GM12878 (cell line): ENCODE measurements at regions not wholly inside any gene's neighbourhood (a gene's known extent, or its start where the extent isn't known, plus 50 kb on each side); places are given as distances from the start of the nearest gene placed in this dataset.

ENCODE experiments used
- CHD4 ChIP-seq: fragments of 200-600 bp; sonication (generic); IDR thresholded peaks from 2 replicates; pipeline ENCODE4 v1.6.1; 2016; ENCODE audit warnings: mild to moderate bottlenecking
- CREB1 ChIP-seq: IDR thresholded peaks from 2 replicates; pipeline ENCODE4 v1.6.1; 2012; ENCODE audit warnings: low read depth, mild to moderate bottlenecking, inconsistent platforms
- FOS ChIP-seq: IDR thresholded peaks from 3 replicates; pipeline ENCODE4 v1.6.1; 2011; ENCODE audit warnings: borderline replicate concordance; ENCODE audit not compliant: insufficient read length; ENCODE audit errors: extremely low read depth
- GATAD2B ChIP-seq: fragments of 450-650 bp; conservative IDR thresholded peaks from 2 replicates; pipeline ENCODE4 v1.6.1; 2017; ENCODE audit warnings: low read depth, mild to moderate bottlenecking, moderate library complexity
- HDAC6 ChIP-seq: fragments of 200-600 bp; sonication (generic); IDR thresholded peaks from one replicate; pipeline ENCODE4 v1.8.0; 2017; ENCODE audit warnings: antibody characterized with exemption; ENCODE audit not compliant: unreplicated experiment
- MEF2B ChIP-seq: fragments of 450-650 bp; IDR thresholded peaks from 2 replicates; pipeline ENCODE4 v1.6.1; 2018; ENCODE audit warnings: mild to moderate bottlenecking, moderate library complexity; ENCODE audit not compliant: partially characterized antibody, poor library complexity, severe bottlenecking
- MTA3 ChIP-seq: IDR thresholded peaks from 2 replicates; pipeline ENCODE4 v1.6.1; 2012; ENCODE audit warnings: low read length, inconsistent platforms, borderline replicate concordance
- NR2C1 ChIP-seq: fragments of 450-650 bp; IDR thresholded peaks from 2 replicates; pipeline ENCODE4 v1.6.1; 2017; ENCODE audit warnings: antibody characterized with exemption, mild to moderate bottlenecking, moderate library complexity
- NR2F1 ChIP-seq: fragments of 450-650 bp; conservative IDR thresholded peaks from 2 replicates; pipeline ENCODE4 v1.6.1; 2017; ENCODE audit warnings: mild to moderate bottlenecking
- PAX5 ChIP-seq: IDR thresholded peaks from 2 replicates; pipeline ENCODE4 v1.6.1; 2011; ENCODE audit warnings: low read depth, low read length, borderline replicate concordance
- RAD21 ChIP-seq: IDR thresholded peaks from 2 replicates; pipeline ENCODE4 v1.6.1; 2011; ENCODE audit warnings: mild to moderate bottlenecking, low read depth, low read length, moderate library complexity; ENCODE audit not compliant: insufficient read depth
- RCOR1 ChIP-seq: conservative IDR thresholded peaks from 2 replicates; pipeline ENCODE4 v1.6.1; 2012; ENCODE audit warnings: low read depth, low read length, improper control_type of control experiment
- RUNX3 ChIP-seq: IDR thresholded peaks from 2 replicates; pipeline ENCODE4 v1.6.1; 2012; ENCODE audit warnings: low read length, inconsistent platforms
- SMAD1 ChIP-seq: fragments of 450-650 bp; IDR thresholded peaks from 2 replicates; pipeline ENCODE4 v1.6.1; 2018; ENCODE audit warnings: mild to moderate bottlenecking, low read depth; ENCODE audit not compliant: partially characterized antibody
- TARDBP ChIP-seq: IDR thresholded peaks from 2 replicates; pipeline ENCODE4 v1.6.1; 2016; ENCODE audit warnings: borderline replicate concordance
- TF ChIP-seq, protein P1 (sequence below): fragments of 450-650 bp; IDR thresholded peaks from 2 replicates; pipeline ENCODE4 v1.6.1; 2017; ENCODE audit warnings: mild to moderate bottlenecking, low read depth, inconsistent platforms; ENCODE audit not compliant: poor library complexity, severe bottlenecking
- TF ChIP-seq, protein P2 (sequence below): IDR thresholded peaks from 2 replicates; pipeline ENCODE4 v1.6.1; 2012; ENCODE audit warnings: improper control_type of control experiment, low read depth, low read length; ENCODE audit not compliant: insufficient replicate concordance
- TF ChIP-seq, protein P3 (sequence below): fragments of 450-650 bp; IDR thresholded peaks from 2 replicates; pipeline ENCODE4 v1.6.1; 2016; ENCODE audit warnings: mild to moderate bottlenecking
- TF ChIP-seq, protein P4 (sequence below): IDR thresholded peaks from 2 replicates; pipeline ENCODE4 v1.6.1; 2012; ENCODE audit warnings: low read depth, low read length, improper control_type of control experiment
- TF ChIP-seq, protein P5 (sequence below): IDR thresholded peaks from 2 replicates; pipeline ENCODE4 v1.6.1; 2011; ENCODE audit warnings: mild to moderate bottlenecking, low read depth, low read length, moderate library complexity; ENCODE audit not compliant: insufficient replicate concordance

DNA sequence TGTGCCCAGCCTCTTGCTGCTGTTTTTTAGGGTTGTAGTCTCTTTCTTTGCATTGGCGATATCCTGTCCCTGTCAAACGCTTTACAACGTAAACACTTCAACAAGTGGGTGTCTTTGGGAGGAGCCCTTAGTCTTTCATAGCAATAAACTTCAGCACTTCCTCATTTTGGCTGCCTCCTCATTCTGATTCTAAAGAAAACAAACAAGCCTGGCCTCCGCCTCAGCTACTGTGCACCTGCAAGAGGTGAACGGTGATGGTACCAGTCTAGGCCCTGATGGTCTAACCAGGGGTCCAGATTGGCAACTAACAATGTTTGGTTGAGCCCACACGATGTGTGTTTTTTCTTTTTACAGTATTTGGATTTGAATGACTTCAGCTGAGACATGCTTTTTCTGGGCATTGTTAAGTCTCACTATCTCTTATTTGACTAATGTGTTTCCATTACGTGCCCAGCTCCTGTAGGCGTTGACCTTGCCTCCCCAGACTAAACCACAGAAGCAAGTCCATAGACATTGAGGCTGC is 53.2 kb upstream of the CUL3 start (continued):
- TF ChIP-seq, protein P1, sequence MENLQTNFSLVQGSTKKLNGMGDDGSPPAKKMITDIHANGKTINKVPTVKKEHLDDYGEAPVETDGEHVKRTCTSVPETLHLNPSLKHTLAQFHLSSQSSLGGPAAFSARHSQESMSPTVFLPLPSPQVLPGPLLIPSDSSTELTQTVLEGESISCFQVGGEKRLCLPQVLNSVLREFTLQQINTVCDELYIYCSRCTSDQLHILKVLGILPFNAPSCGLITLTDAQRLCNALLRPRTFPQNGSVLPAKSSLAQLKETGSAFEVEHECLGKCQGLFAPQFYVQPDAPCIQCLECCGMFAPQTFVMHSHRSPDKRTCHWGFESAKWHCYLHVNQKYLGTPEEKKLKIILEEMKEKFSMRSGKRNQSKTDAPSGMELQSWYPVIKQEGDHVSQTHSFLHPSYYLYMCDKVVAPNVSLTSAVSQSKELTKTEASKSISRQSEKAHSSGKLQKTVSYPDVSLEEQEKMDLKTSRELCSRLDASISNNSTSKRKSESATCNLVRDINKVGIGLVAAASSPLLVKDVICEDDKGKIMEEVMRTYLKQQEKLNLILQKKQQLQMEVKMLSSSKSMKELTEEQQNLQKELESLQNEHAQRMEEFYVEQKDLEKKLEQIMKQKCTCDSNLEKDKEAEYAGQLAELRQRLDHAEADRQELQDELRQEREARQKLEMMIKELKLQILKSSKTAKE = peak; percentile 38
- TF ChIP-seq RUNX3 = peak; percentile 59
- TF ChIP-seq, protein P2, sequence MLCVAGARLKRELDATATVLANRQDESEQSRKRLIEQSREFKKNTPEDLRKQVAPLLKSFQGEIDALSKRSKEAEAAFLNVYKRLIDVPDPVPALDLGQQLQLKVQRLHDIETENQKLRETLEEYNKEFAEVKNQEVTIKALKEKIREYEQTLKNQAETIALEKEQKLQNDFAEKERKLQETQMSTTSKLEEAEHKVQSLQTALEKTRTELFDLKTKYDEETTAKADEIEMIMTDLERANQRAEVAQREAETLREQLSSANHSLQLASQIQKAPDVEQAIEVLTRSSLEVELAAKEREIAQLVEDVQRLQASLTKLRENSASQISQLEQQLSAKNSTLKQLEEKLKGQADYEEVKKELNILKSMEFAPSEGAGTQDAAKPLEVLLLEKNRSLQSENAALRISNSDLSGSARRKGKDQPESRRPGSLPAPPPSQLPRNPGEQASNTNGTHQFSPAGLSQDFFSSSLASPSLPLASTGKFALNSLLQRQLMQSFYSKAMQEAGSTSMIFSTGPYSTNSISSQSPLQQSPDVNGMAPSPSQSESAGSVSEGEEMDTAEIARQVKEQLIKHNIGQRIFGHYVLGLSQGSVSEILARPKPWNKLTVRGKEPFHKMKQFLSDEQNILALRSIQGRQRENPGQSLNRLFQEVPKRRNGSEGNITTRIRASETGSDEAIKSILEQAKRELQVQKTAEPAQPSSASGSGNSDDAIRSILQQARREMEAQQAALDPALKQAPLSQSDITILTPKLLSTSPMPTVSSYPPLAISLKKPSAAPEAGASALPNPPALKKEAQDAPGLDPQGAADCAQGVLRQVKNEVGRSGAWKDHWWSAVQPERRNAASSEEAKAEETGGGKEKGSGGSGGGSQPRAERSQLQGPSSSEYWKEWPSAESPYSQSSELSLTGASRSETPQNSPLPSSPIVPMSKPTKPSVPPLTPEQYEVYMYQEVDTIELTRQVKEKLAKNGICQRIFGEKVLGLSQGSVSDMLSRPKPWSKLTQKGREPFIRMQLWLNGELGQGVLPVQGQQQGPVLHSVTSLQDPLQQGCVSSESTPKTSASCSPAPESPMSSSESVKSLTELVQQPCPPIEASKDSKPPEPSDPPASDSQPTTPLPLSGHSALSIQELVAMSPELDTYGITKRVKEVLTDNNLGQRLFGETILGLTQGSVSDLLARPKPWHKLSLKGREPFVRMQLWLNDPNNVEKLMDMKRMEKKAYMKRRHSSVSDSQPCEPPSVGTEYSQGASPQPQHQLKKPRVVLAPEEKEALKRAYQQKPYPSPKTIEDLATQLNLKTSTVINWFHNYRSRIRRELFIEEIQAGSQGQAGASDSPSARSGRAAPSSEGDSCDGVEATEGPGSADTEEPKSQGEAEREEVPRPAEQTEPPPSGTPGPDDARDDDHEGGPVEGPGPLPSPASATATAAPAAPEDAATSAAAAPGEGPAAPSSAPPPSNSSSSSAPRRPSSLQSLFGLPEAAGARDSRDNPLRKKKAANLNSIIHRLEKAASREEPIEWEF = no peak
- TF ChIP-seq CREB1 = no peak
- no peak for TF ChIP-seq HDAC6
- TF ChIP-seq, protein P3, sequence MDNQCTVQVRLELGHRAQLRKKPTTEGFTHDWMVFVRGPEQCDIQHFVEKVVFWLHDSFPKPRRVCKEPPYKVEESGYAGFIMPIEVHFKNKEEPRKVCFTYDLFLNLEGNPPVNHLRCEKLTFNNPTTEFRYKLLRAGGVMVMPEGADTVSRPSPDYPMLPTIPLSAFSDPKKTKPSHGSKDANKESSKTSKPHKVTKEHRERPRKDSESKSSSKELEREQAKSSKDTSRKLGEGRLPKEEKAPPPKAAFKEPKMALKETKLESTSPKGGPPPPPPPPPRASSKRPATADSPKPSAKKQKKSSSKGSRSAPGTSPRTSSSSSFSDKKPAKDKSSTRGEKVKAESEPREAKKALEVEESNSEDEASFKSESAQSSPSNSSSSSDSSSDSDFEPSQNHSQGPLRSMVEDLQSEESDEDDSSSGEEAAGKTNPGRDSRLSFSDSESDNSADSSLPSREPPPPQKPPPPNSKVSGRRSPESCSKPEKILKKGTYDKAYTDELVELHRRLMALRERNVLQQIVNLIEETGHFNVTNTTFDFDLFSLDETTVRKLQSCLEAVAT = peak; percentile 62
- no peak for TF ChIP-seq GATAD2B
- TF ChIP-seq, protein P4, sequence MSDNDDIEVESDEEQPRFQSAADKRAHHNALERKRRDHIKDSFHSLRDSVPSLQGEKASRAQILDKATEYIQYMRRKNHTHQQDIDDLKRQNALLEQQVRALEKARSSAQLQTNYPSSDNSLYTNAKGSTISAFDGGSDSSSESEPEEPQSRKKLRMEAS = no peak
- no peak for TF ChIP-seq PAX5
- TF ChIP-seq, protein P5, sequence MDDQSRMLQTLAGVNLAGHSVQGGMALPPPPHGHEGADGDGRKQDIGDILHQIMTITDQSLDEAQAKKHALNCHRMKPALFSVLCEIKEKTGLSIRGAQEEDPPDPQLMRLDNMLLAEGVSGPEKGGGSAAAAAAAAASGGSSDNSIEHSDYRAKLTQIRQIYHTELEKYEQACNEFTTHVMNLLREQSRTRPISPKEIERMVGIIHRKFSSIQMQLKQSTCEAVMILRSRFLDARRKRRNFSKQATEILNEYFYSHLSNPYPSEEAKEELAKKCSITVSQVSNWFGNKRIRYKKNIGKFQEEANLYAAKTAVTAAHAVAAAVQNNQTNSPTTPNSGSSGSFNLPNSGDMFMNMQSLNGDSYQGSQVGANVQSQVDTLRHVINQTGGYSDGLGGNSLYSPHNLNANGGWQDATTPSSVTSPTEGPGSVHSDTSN = no peak
- peak; percentile 17 for TF ChIP-seq MEF2B
- TF ChIP-seq FOS = no peak
- TF ChIP-seq TARDBP = no peak
- TF ChIP-seq RAD21 = no peak
- no peak for TF ChIP-seq SMAD1
- TF ChIP-seq RCOR1 = no peak
- no peak for TF ChIP-seq CHD4
- TF ChIP-seq NR2F1 = peak; percentile 73
- no peak for TF ChIP-seq NR2C1
- TF ChIP-seq MTA3 = no peak
